Occipital lobe (tissue), 1 donor: ENCODE measurements at regions not wholly inside any gene's neighbourhood (a gene's known extent, or its start where the extent isn't known, plus 50 kb on each side); places are given as distances from the start of the nearest gene placed in this dataset.

Source experiments
- DNase-seq: peaks from one replicate; lab custom pipeline; 2025; lab: John Stamatoyannopoulos, UW

DNA sequence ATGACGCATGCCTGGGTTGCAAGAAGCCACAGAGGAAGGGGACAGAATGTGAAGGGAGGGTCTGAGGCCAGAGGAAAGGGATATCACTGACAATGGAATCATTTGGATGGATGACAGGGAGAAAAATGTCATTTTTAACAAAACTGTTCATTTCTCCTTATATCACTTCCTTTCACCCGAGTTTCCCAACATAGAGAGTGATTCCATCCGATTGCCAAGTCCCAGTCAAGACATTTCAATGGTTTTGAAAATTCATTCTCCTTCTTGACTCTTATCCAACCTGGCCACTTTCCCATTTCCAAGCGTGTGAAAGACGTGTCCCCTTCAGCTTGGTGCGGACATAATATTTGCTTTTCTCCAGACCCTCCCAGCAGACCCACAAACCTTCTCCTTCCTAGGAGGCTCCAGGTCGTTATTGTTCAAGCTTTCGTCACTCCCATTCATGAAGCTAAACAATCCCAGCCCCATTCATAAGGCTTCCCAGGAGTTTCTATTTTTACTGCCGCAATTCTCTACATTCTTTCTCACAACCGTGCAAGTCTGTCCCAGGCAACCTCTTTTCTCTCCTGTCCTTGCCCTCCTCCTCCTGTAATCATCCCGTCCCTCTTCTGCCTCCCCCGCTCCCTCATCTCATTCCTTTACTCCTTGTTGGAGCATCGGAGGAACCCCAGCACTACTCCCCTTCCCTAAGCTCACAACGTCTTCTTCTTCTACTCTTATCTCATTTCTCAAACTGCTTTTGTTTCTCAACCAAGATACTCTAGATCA is 301.3 kb upstream of the KLF6 start:
- DNase-seq = no peak

GRCh38 chr10:4083509-4084003 is 298.5 kb upstream of the KLF6 start:
- DNase-seq = no peak

- DNase-seq = no peak
These were observed 297.9 kb upstream of the KLF6 start for GRCh38 chr10:4082861-4083260.

DNA sequence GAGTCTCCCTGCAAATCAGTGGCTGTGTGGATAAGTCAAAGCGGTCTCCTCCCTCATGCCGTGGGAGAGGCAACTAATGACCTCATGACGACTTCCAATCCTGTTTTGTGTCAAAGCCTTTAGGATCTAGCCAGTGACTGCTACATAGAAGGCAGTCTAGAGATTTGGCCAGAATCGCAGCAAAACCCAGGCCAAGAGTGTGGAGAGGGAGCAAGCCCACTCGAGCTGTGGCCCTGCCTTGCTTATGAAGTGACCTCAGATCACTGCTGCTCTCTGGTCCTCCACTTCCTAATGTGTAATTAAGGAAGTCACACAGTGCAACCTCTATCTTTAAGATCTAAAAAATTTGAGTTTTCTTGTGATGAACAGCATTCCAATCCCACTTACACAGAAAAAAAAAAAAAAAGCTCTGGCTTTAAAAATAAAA is 296.7 kb upstream of the KLF6 start:
- DNase-seq = no peak

GRCh38 chr10:4080225-4080805 is 295.3 kb upstream of the KLF6 start:
- no peak for DNase-seq

- no peak for DNase-seq
These were observed 294.8 kb upstream of the KLF6 start for GRCh38 chr10:4079803-4080202.

- DNase-seq = no peak
These were observed 292.8 kb upstream of the KLF6 start for GRCh38 chr10:4077804-4078203.

GRCh38 chr10:4076983-4077382 is 292.0 kb upstream of the KLF6 start:
- DNase-seq = no peak

- DNase-seq = no peak
These were observed 290.4 kb upstream of the KLF6 start for GRCh38 chr10:4075443-4075842.

- no peak for DNase-seq
These were observed 289.8 kb upstream of the KLF6 start for GRCh38 chr10:4074545-4075407.

DNA sequence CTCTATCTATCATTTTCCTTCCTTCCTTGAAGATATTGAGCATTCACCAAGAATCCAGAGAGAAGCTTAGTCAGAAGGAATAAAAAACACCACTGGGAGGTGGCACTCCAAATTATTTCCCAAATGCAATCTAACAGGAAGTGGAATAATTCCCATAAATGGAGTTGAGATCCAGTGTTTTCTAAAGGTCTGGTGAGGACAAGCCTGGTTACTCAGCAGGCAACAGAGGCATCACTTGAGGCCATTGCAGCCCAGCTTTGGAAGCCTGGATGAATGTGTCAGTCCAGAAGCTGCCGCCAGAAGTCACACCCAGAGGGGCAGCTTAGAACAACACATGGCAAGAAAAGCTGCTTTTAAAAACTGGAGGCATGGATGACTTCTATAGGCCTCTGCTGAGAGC is 288.9 kb upstream of the KLF6 start:
- no peak for DNase-seq

DNA sequence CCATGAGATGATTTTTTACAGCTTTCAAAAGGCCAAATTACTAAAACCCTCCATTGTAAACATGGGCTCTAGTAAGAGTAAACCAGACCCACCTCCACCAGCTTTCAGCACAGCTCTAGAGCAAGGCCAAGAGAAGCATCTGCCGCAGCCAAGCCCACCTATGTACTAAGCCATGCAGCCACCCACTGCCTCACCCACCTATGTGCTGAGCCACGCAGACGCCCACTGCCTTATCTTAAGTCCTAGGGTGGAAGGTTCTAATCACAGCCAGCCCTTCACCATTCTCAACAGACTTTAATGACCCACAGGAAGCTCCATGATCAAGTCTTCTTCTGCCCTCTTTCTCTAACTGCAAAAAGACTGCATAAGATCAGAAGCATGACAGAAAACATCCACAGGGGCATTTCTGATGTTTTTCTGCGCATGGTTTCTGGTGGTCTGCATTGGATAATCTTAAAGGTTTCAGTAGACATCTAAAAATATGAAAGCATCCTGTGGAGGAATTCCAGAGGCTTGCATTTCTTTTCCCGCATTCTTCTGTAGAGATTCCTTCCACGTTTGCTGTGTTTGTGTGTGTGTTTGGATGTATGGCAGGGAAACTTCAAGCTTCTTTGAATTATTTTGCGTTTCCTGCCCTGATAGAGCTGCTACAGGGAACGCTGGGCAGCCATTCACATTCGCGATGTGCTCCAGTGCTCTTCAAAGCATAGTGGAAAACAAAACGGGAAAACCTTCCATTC is 286.1 kb upstream of the KLF6 start:
- no peak for DNase-seq

DNA sequence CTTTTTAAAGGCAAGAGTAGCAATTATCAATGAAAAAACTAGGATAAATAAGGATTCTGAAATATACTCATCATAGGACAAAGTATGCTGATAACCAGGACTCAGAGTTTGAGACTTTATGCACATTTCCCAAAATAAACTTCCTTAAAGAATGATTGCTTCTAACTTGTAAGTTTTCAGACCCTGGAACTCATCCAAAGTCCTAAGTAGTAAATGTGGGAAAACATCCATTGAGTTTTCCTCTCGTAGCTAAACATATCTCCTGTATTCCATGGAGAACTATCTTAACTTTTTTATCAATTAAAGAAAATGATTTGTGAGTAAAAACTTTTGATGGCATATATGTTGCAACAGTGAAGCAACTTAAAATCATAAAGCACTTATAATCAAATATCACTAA is 285.2 kb upstream of the KLF6 start:
- no peak for DNase-seq

- no peak for DNase-seq
These were observed 284.5 kb upstream of the KLF6 start for GRCh38 chr10:4069491-4069890.

- no peak for DNase-seq
These were observed 283.6 kb upstream of the KLF6 start for GRCh38 chr10:4068629-4069028.

GRCh38 chr10:4067931-4068561 is 283.0 kb upstream of the KLF6 start:
- DNase-seq = no peak

- DNase-seq = no peak
These were observed 282.5 kb upstream of the KLF6 start for GRCh38 chr10:4067531-4067930.

GRCh38 chr10:4066581-4067390 is 281.8 kb upstream of the KLF6 start:
- DNase-seq = no peak

DNA sequence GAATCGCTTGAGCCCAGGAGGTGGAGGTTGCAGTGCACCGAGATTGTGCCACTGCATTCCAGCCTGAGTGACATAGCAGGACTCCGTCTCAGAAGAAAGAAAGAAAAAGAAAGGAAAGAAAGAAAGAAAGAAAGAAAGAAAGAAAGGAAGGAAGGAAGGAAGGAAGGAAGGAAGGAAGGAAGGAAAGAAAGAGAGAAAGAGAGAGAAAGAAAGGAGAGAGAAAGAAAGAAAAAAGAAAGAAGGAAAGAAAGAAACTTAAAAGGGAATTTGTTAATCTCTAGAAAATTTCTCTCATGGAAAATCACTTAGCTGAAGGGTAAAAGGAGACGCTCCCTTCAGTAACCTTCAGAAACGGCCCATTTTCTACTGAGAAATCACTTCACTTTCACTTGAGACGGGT is 279.5 kb upstream of the KLF6 start:
- no peak for DNase-seq

DNA sequence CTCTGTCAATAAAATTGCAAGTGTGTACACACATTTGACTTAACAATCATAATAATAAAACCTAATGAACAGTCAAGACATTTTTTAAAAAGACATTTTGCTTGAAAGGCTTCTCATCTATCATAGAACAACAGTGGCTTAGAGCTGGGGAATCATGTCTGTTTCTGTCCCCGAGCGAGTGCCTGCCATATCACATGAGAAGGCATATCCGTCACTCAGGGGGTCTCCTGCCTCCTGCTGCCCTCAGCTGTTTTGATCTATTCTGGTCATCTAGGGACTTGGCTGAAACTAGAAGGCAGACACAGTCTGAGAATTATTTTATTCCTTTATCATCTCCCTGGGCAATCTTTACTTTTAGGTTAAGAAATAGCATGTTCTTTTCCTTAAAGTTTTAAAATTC is 278.7 kb upstream of the KLF6 start:
- no peak for DNase-seq
